Spinal cord (tissue), 9 donors: ENCODE measurements at regions not wholly inside any gene's neighbourhood (a gene's known extent, or its start where the extent isn't known, plus 50 kb on each side); places are given as distances from the start of the nearest gene placed in this dataset.

ENCODE experiments used
- DNase-seq, 6 donors: peaks; one replicate each; pipeline versions ENCODE4 v3.0.0 to v3.0.0-alpha.2; 2013 to 2015; ENCODE audit warnings: low spot score in 6 of 6, low read depth in 4 of 6
- H3K27ac ChIP-seq: one replicate; pipeline ENCODE4 v1.5.1; 2013; ENCODE audit warnings: low read depth, low read length, control low read depth
- H3K27me3 ChIP-seq: one replicate; pipeline ENCODE4 v1.6.1; 2013; ENCODE audit warnings: low read length; ENCODE audit not compliant: control insufficient read depth, insufficient read depth
- H3K36me3 ChIP-seq: one replicate; pipeline ENCODE4 v1.6.1; 2013; ENCODE audit warnings: low read length; ENCODE audit not compliant: control insufficient read depth, insufficient read depth
- H3K4me1 ChIP-seq: one replicate; pipeline ENCODE4 v1.6.1; 2013; ENCODE audit warnings: low read length; ENCODE audit not compliant: control insufficient read depth, insufficient read depth
- H3K4me3 ChIP-seq: one replicate; pipeline ENCODE4 v1.5.1; 2013; ENCODE audit warnings: low read depth, low read length, control low read depth
- H3K9me3 ChIP-seq: one replicate; pipeline ENCODE4 v1.6.1; 2013; ENCODE audit warnings: low read length; ENCODE audit not compliant: control insufficient read depth, insufficient read depth
- WGBS: methylation state at CpG from one replicate; pipeline ENCODE4 v1.1.5; 2013; ENCODE audit warnings: missing lambda C conversion rate; ENCODE audit not compliant: insufficient coverage; 5-methylcytosine and 5-hydroxymethylcytosine counted together
- donor health status: healthy.

DNA sequence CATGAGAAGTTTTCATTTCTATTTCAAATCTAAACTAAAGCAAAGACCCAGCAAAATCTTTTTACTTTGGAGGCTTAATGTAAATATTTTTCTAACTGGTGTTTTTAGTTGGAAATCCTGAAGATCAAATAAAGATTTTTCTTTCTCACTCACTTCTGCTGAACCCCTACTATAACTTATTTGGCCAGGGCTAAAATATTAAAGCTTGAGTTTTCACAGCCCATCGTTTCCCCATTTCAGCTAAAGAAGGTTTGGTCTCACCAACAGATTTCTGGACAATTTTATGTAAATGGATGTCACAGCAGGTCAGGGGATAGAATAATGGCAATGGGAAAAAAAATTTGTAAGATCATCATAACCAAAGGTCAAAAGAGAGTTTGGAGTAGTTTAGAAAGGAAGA is 92.7 kb upstream of the DCN start:
- WGBS: no CpG with 5 or more reads among the region's 1 CpG
- no peak overlapping the region for H3K4me3 ChIP-seq
- peak overlapping the region; percentile 25 for H3K27ac ChIP-seq
- H3K4me1 ChIP-seq: no peaks in the 10 kb centered on the region
- DNase-seq: no peak
- no peaks in the 10 kb centered on the region for H3K27me3 ChIP-seq
- no peaks in the 10 kb centered on the region for H3K9me3 ChIP-seq
- no peaks in the 10 kb centered on the region for H3K36me3 ChIP-seq

DNA sequence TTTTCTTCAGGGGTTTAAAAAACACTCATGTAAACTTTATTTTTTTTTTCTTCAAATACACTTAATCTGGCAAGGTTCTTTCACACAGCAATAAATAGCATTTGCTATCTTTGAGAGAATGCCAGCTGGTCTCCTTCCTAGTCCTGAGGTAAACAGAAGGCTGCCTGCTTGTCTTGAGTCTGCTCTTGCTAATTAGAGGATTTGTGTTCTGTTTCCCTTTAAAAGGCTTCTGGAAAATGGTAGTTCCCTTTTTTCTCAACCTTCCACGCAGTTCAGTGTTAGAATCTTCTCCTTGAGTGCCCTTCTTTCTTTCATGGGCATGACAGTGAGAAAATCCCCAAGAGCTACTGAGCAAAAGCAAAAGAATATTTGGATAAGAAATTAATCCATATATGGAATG is 92.3 kb upstream of the DCN start:
- no CpG with 5 or more reads among the region's 1 CpG for WGBS
- DNase-seq: peak in 3 of 6 donors; percentile 35 to 97 (median 70)
- Histone ChIP-seq H3K4me1 (no peaks in the 10 kb centered on the region), H3K9me3 (no peaks in the 10 kb centered on the region), H3K36me3 (no peaks in the 10 kb centered on the region), H3K27ac (peak overlapping the region; percentile 25), H3K4me3 (no peak overlapping the region), H3K27me3 (no peaks in the 10 kb centered on the region)

DNA sequence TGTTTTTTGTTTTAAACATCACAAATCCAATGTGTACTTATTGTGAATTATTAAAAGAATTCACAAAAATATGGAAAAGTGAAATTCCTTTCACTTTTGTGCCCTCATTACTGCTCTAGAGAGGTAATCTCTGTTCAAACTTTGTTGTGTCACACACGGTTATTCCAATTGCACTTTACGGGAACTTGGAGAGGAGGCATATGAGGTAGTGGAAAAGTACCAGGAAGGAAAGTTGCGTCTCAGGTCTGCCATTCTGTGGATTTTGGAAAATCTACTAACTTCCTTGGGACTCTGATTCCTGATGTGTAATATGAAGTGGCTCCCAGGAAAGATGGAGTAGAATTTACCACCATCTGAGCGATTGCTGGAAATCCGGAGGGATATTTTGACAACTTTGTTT is 90.9 kb upstream of the DCN start:
- DNase-seq: peak in 1 of 6 donors; percentile 15
- no peaks in the 10 kb centered on the region for H3K9me3 ChIP-seq
- no peaks in the 10 kb centered on the region for H3K4me1 ChIP-seq
- no peaks in the 10 kb centered on the region for H3K27me3 ChIP-seq
- H3K36me3 ChIP-seq: no peaks in the 10 kb centered on the region
- 81% methylated on average over 3 of the region's 5 CpGs for WGBS
- no peak overlapping the region for H3K4me3 ChIP-seq
- H3K27ac ChIP-seq: peak overlapping the region; percentile 50

DNA sequence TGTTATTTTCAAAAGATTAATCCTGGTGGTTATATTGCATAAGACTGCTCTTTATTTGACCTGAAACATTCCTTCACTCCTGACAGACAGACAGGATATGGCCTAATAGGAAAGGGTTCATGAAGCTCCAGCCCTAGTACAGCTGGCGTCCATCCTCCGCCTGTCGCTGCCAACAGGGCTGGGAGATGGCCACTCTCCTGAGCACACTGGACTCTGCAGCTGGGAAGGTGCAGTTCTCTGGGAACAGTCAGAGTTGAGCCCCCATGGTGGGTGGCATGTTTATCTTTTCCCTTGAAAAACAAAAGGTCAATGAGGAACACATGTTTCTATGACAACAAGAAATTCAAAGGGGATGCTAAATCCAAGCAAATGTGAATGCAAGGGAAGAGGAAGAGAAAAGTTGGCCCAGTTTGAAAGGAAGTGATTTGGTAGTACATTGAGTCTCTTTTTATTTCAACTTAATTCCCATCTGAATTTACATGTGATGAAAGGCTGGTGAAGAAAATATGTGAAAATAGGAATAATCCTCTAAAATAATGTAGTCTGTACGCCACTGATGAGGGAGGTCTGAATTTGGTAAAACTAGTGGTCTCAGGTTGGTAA is 89.9 kb upstream of the DCN start:
- Histone ChIP-seq H3K9me3 (no peaks in the 10 kb centered on the region), H3K4me1 (no peaks in the 10 kb centered on the region), H3K36me3 (no peaks in the 10 kb centered on the region), H3K27ac (peak overlapping the region; percentile 50), H3K27me3 (no peaks in the 10 kb centered on the region), H3K4me3 (no peak overlapping the region)
- 73% methylated on average over 3 of the region's 4 CpGs for WGBS
- DNase-seq: peak in 2 of 6 donors; percentile 53 to 78

DNA sequence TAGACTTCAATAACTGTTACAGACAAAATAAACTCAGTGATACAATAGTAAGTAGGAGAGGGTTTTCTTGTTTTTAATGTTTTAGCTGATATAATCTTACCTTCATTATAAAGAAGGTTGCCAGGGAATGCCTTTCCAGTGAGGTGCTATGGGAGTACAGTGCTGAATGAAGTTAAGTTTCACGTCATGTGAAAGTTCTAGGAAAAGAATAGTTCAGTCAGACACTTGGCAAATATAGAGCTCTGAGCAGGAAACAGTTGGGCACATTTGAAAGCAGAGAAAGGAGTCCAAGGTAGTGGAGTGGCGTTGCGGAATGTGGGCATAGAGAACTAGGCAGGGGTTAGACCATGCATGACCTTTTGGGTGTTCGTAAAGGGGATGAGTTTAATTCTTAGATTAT is 88.6 kb upstream of the DCN start:
- Histone ChIP-seq H3K27me3 (no peaks in the 10 kb centered on the region), H3K36me3 (no peaks in the 10 kb centered on the region), H3K4me1 (no peaks in the 10 kb centered on the region), H3K9me3 (no peaks in the 10 kb centered on the region), H3K4me3 (no peak overlapping the region), H3K27ac (no peak overlapping the region)
- DNase-seq: no peak
- 74% methylated on average over 4 of the region's 4 CpGs for WGBS

DNA sequence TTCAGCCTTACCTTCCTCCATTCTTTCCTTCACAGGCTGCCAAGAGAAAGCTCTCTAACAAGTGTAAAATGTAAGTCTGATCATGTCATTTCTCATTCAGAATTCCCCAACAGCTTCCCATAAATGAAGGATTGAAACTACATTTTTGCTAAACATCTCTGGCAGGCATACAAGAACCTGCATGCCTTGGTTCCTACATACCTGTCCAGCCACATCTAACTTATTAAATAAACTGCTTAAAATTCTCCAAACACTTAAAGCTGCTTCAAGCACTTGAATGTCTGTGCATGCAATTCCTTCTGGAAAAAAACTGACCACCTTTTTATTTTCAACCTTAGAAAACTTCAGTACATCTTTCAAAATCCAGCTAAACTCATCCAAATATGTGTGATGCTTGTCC is 84.4 kb upstream of the DCN start:
- H3K27me3 ChIP-seq: no peaks in the 10 kb centered on the region
- DNase-seq: no peak
- H3K4me1 ChIP-seq: no peaks in the 10 kb centered on the region
- no peaks in the 10 kb centered on the region for H3K36me3 ChIP-seq
- no peak overlapping the region for H3K27ac ChIP-seq
- no peaks in the 10 kb centered on the region for H3K9me3 ChIP-seq
- no peak overlapping the region for H3K4me3 ChIP-seq

DNA sequence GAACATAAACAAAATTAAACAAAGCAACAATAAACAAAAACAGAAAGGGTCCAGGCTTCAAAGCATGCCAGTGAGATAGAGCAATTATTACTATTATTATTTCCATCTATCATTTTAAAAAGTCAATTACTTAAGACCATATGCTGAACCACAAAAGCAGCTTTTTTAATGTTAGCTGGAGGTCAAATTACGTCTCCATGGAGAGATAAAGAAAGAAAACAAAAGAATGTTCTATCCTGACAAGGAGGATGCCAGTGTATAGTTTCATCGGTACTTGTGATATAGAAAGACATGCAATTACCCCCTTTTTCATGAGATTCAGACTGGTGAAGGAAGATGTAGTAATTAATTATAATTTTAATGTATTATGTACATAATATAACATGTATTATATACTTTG is 81.6 kb upstream of the DCN start:
- no peak overlapping the region for H3K27ac ChIP-seq
- no peaks in the 10 kb centered on the region for H3K36me3 ChIP-seq
- no peaks in the 10 kb centered on the region for H3K4me1 ChIP-seq
- H3K9me3 ChIP-seq: no peaks in the 10 kb centered on the region
- no peak overlapping the region for H3K4me3 ChIP-seq
- WGBS: no CpG with 5 or more reads among the region's 2 CpGs
- no peaks in the 10 kb centered on the region for H3K27me3 ChIP-seq
- DNase-seq: no peak

DNA sequence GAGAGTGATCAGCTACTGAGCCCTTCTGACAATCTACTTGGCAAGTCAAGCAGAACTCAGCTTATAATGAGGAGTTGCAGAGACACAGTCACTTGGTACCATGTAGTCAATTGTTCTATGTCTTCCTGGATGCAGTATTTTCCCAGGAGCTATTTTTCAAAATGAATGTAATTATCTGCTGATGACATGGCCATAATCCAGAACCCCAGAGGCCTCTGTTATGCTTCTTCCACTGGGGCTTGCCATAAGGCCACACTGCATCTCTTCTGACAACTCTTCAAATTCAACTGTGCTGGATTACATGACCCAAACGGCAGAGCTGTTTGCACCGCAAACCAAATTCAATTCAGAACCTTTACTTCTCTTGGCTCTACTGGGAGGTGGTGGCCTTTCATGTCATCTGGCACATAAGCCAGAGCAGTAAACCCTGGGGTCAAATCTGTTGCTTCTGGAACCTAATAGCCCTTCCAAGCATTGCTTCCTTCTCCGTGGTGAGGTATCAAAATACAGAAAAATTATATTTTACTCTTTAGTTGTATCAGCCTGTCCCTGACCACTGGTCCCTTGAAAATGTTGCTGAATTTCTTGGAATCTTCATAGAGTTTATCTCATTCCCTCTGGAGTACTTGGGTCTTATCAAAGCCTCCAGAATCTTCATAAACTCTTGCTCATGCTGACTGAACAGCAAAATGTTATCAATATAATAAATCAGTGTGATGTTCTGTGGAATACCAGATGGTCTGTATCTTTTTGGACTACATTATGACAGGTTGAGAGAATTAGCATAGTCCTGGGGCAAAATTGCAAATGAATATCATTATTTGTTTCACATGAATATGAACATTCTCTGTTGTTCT is 79.4 kb upstream of the DCN start:
- no peaks in the 10 kb centered on the region for H3K4me1 ChIP-seq
- H3K36me3 ChIP-seq: no peaks in the 10 kb centered on the region
- H3K4me3 ChIP-seq: no peak overlapping the region
- WGBS: 77% methylated on average over 2 of the region's 3 CpGs
- H3K9me3 ChIP-seq: no peaks in the 10 kb centered on the region
- DNase-seq: no peak
- no peaks in the 10 kb centered on the region for H3K27me3 ChIP-seq
- H3K27ac ChIP-seq: no peak overlapping the region

DNA sequence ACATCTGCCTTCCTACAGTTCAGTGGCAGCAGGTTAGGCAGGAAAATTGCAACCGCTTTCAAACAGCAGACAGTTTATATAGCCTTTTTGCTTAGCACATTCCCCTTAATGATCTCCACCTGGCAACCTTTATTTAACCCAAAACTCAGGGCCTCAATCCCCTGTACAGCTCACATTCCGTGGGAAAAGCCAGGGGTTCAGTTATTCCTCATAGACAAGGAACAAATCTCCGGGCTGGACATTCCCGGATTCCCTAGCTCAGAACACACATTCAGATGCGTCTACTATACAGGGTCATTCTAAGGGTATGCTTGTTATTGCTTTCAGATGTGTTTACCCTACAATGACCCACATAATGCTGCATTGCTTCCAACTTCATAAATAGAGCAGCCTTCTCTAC is 73.8 kb upstream of the DCN start:
- H3K9me3 ChIP-seq: no peaks in the 10 kb centered on the region
- peak in 1 of 6 donors; percentile 10 for DNase-seq
- H3K27me3 ChIP-seq: no peaks in the 10 kb centered on the region
- H3K4me3 ChIP-seq: no peak overlapping the region
- 64% methylated on average over 2 of the region's 5 CpGs for WGBS
- no peaks in the 10 kb centered on the region for H3K36me3 ChIP-seq
- peak overlapping the region; percentile 26 for H3K27ac ChIP-seq
- H3K4me1 ChIP-seq: no peaks in the 10 kb centered on the region

DNA sequence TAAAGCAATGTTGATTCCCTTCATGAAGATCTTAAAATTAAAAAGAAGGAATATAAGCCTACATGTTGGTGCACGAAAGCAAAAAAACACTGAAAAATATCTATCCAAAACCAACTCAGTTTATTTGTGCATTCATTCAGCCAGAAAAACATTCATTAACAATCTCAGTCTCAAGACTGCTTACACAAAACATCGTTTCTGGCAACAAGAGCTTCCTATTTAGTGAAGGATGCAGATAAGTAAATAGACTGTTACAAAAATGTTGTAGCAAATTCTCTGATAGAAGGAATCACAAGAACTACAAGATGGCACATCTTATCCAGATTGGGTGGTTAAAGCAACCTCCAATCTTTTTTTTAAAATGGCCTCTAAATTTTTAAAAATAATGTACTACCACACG is 69.7 kb upstream of the DCN start:
- no peaks in the 10 kb centered on the region for H3K4me1 ChIP-seq
- no peak overlapping the region for H3K4me3 ChIP-seq
- DNase-seq: no peak
- H3K27me3 ChIP-seq: no peaks in the 10 kb centered on the region
- H3K36me3 ChIP-seq: no peaks in the 10 kb centered on the region
- H3K27ac ChIP-seq: no peak overlapping the region
- no peaks in the 10 kb centered on the region for H3K9me3 ChIP-seq
- WGBS: no CpG with 5 or more reads among the region's 3 CpGs
